GM23248 (cell line): ENCODE measurements at regions not wholly inside any gene's neighbourhood (a gene's known extent, or its start where the extent isn't known, plus 50 kb on each side); places are given as distances from the start of the nearest gene placed in this dataset.

Source experiments
- DNase-seq: peaks from one replicate; pipeline ENCODE4 v3.0.0-alpha.2; 2015
- H2AFZ ChIP-seq: fragments of 200-600 bp; sonication (generic); 2 replicates; pipeline ENCODE4 v1.6.1; 2016; ENCODE audit warnings: antibody characterized with exemption
- H3F3A ChIP-seq: fragments of 200-600 bp; sonication (generic); 2 replicates; pipeline ENCODE4 v1.6.1; 2016; ENCODE audit warnings: mild to moderate bottlenecking, antibody characterized with exemption, mixed run types; ENCODE audit not compliant: insufficient read depth
- H3K27ac ChIP-seq: fragments of 200-600 bp; sonication (generic); 2 replicates; pipeline ENCODE4 v1.5.1; 2016; ENCODE audit warnings: mild to moderate bottlenecking
- H3K27me3 ChIP-seq: fragments of 200-600 bp; sonication (generic); replicated peaks from 2 replicates; pipeline ENCODE4 v1.6.1; 2016; ENCODE audit warnings: mild to moderate bottlenecking; ENCODE audit not compliant: insufficient read depth
- H3K36me3 ChIP-seq: fragments of 200-600 bp; sonication (generic); 2 replicates; pipeline ENCODE4 v1.6.1; 2016; ENCODE audit warnings: low read depth, mild to moderate bottlenecking
- H3K4me1 ChIP-seq: fragments of 200-600 bp; sonication (generic); 2 replicates; pipeline ENCODE4 v1.6.1; 2016; ENCODE audit warnings: mild to moderate bottlenecking; ENCODE audit not compliant: insufficient read depth
- H3K4me2 ChIP-seq: fragments of 200-600 bp; sonication (generic); one replicate; pipeline ENCODE4 v1.6.1; 2016; ENCODE audit warnings: mild to moderate bottlenecking; ENCODE audit not compliant: unreplicated experiment
- H3K4me3 ChIP-seq: fragments of 200-600 bp; sonication (generic); 2 replicates; pipeline ENCODE4 v1.5.1; 2016; ENCODE audit warnings: mild to moderate bottlenecking
- H3K79me2 ChIP-seq: fragments of 200-600 bp; sonication (generic); 2 replicates; pipeline ENCODE4 v1.6.1; 2016; ENCODE audit warnings: mild to moderate bottlenecking; ENCODE audit not compliant: insufficient read depth
- H3K9ac ChIP-seq: fragments of 200-600 bp; sonication (generic); 2 replicates; pipeline ENCODE4 v1.6.1; 2016; ENCODE audit warnings: mild to moderate bottlenecking
- H3K9me2 ChIP-seq: fragments of 200-600 bp; sonication (generic); 2 replicates; pipeline ENCODE4 v1.6.1; 2016; ENCODE audit warnings: mixed run types, mild to moderate bottlenecking, moderate library complexity; ENCODE audit not compliant: insufficient read depth
- H3K9me3 ChIP-seq: fragments of 200-600 bp; sonication (generic); one replicate; pipeline ENCODE4 v1.6.1; 2017; ENCODE audit warnings: low read depth
- H4K20me1 ChIP-seq: fragments of 200-600 bp; sonication (generic); 2 replicates; pipeline ENCODE4 v1.6.0; 2016; ENCODE audit not compliant: insufficient read depth
- EZH2 ChIP-seq: fragments of 200-600 bp; sonication (generic); IDR thresholded peaks from 2 replicates; pipeline ENCODE4 v1.6.1; 2018; ENCODE audit warnings: antibody characterized with exemption, mild to moderate bottlenecking; ENCODE audit not compliant: insufficient read depth, poor library complexity, severe bottlenecking
- EZH2phosphoT487 ChIP-seq: fragments of 200-600 bp; sonication (generic); IDR thresholded peaks from 2 replicates; pipeline ENCODE4 v1.6.1; 2018; ENCODE audit warnings: antibody characterized with exemption, moderate library complexity, mild to moderate bottlenecking, low read depth; ENCODE audit not compliant: insufficient read depth
- WGBS, 2 experiments: methylation state at CpG; one replicate each; pipeline ENCODE4 v1.1.6; 2015 to 2017; ENCODE audit warnings: low lambda C conversion rate in 2 of 2, low coverage in 1 of 2; ENCODE audit errors: missing lambda C conversion rate in 2 of 2; 5-methylcytosine and 5-hydroxymethylcytosine counted together
- in situ Hi-C: fragments of 300-500 bp; cut with MboI; formaldehyde crosslinking; loops from 2 replicates; pipeline ENCODE4 v1.15.0; 2020

DNA sequence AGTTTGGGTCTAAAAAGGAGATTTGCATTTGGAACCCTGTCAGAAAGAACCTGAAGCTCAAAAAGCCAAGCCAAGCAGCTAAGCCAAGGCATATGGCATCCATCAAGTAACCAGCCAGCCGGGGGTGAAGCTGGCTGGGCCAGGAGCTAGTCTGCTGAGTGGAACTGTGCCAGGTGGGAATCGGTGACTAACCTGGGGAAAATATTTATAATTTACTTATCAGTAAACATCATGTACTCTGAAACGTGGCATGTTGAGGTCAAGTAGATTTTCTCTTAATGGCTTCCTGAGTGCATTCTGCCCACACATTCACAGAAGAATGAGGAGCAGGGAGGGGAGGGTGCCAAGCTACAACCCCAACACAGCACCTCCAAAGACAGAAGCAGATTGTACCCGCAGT lies 70.5 kb upstream of the SESN3 start:
- peaks cover 18% of the 10 kb centered on the region for H3K27me3 ChIP-seq
- no peak overlapping the region for H2AFZ ChIP-seq
- no peaks in the 10 kb centered on the region for H3K36me3 ChIP-seq
- no peak overlapping the region for H3K9ac ChIP-seq
- H3F3A ChIP-seq = no peaks in the 10 kb centered on the region
- H3K27ac ChIP-seq = no peak overlapping the region
- H3K4me3 ChIP-seq = no peak overlapping the region
- H3K4me2 ChIP-seq = no peak overlapping the region
- H3K9me3 ChIP-seq = no peaks in the 10 kb centered on the region
- in situ Hi-C loops = no loop called here
- peaks cover 5% of the 10 kb centered on the region; the same call in 1 of the 2 replicates for H3K4me1 ChIP-seq
- TF ChIP-seq EZH2 (no peak), EZH2phosphoT487 (no peak)
- H3K79me2 ChIP-seq = no peaks in the 10 kb centered on the region
- H3K9me2 ChIP-seq = no peaks in the 10 kb centered on the region
- DNase-seq = peak; percentile 20
- WGBS, 2 experiments = 50 to 60% methylated on average over 4 of the region's 4 CpGs
- no peaks in the 10 kb centered on the region for H4K20me1 ChIP-seq

GRCh38 chr11:95299078-95299679 lies 68.2 kb upstream of the SESN3 start:
- H3K9ac ChIP-seq = no peak overlapping the region
- H3K4me1 ChIP-seq = peaks cover 5% of the 10 kb centered on the region; the same call in 1 of the 2 replicates
- no peak overlapping the region for H3K27ac ChIP-seq
- no peak overlapping the region for H3K4me3 ChIP-seq
- no peak for TF ChIP-seq EZH2phosphoT487
- no peak for TF ChIP-seq EZH2
- H3K36me3 ChIP-seq = no peaks in the 10 kb centered on the region
- no peaks in the 10 kb centered on the region for H3K9me2 ChIP-seq
- H3K27me3 ChIP-seq = peaks cover 22% of the 10 kb centered on the region
- in situ Hi-C loops = no loop called here
- H3K9me3 ChIP-seq = no peaks in the 10 kb centered on the region
- H3F3A ChIP-seq = no peaks in the 10 kb centered on the region
- H3K79me2 ChIP-seq = no peaks in the 10 kb centered on the region
- peak; percentile 20 for DNase-seq
- no peak overlapping the region for H3K4me2 ChIP-seq
- H2AFZ ChIP-seq = no peak overlapping the region
- no peaks in the 10 kb centered on the region for H4K20me1 ChIP-seq
- 73 to 74% methylated on average over 9 of the region's 9 CpGs for WGBS, 2 experiments

- H3K9me3 ChIP-seq = no peaks in the 10 kb centered on the region
- H2AFZ ChIP-seq = no peak overlapping the region
- H3K79me2 ChIP-seq = no peaks in the 10 kb centered on the region
- no peaks in the 10 kb centered on the region for H4K20me1 ChIP-seq
- H3K4me1 ChIP-seq = peaks cover 5% of the 10 kb centered on the region; the same call in 1 of the 2 replicates
- no peak overlapping the region for H3K9ac ChIP-seq
- no peak for TF ChIP-seq EZH2phosphoT487
- TF ChIP-seq EZH2 = no peak
- no peaks in the 10 kb centered on the region for H3F3A ChIP-seq
- no peak for DNase-seq
- no peak overlapping the region for H3K27ac ChIP-seq
- no peaks in the 10 kb centered on the region for H3K36me3 ChIP-seq
- H3K4me2 ChIP-seq = no peak overlapping the region
- no peak overlapping the region for H3K4me3 ChIP-seq
- in situ Hi-C loops = no loop called here
- WGBS, 2 experiments = 100% methylated on average over 1 of the region's 1 CpG
- H3K9me2 ChIP-seq = no peaks in the 10 kb centered on the region
- peaks cover 22% of the 10 kb centered on the region for H3K27me3 ChIP-seq
Observed at GRCh38 chr11:95297680-95298452, 66.9 kb upstream of the SESN3 start.

GRCh38 chr11:95296621-95297025 lies 65.6 kb upstream of the SESN3 start:
- no peak overlapping the region for H3K27ac ChIP-seq
- no peak overlapping the region for H3K9ac ChIP-seq
- H3K4me3 ChIP-seq = no peak overlapping the region
- 77 to 79% methylated on average over 6 of the region's 6 CpGs for WGBS, 2 experiments
- no peaks in the 10 kb centered on the region for H4K20me1 ChIP-seq
- no peak overlapping the region for H3K4me2 ChIP-seq
- TF ChIP-seq EZH2 (no peak), EZH2phosphoT487 (no peak)
- H3K27me3 ChIP-seq = peaks cover 15% of the 10 kb centered on the region
- H3K4me1 ChIP-seq = peaks cover 5% of the 10 kb centered on the region; the same call in 1 of the 2 replicates
- no peak overlapping the region for H2AFZ ChIP-seq
- in situ Hi-C loops = no loop called here
- H3F3A ChIP-seq = no peaks in the 10 kb centered on the region
- H3K9me3 ChIP-seq = no peaks in the 10 kb centered on the region
- H3K79me2 ChIP-seq = no peaks in the 10 kb centered on the region
- peak; percentile 26 for DNase-seq
- H3K36me3 ChIP-seq = no peaks in the 10 kb centered on the region
- H3K9me2 ChIP-seq = no peaks in the 10 kb centered on the region
